HUES6 (cell line): ENCODE measurements at regions not wholly inside any gene's neighbourhood (a gene's known extent, or its start where the extent isn't known, plus 50 kb on each side); places are given as distances from the start of the nearest gene placed in this dataset.

Source experiments
- H3K27ac ChIP-seq: 2 replicates; pipeline ENCODE4 v1.7.0; 2013; ENCODE audit warnings: low read depth, mild to moderate bottlenecking, low read length, inconsistent platforms
- H3K27me3 ChIP-seq: 2 replicates; pipeline ENCODE4 v1.6.1; 2013; ENCODE audit warnings: low read length; ENCODE audit not compliant: control insufficient read depth, insufficient read depth
- H3K36me3 ChIP-seq: 2 replicates; pipeline ENCODE4 v1.6.1; 2013; ENCODE audit warnings: low read length; ENCODE audit not compliant: control insufficient read depth, insufficient read depth
- H3K4me1 ChIP-seq: 2 replicates; pipeline ENCODE4 v1.6.1; 2013; ENCODE audit warnings: low read length; ENCODE audit not compliant: control insufficient read depth, insufficient read depth
- H3K4me3 ChIP-seq: 2 replicates; pipeline ENCODE4 v1.5.1; 2013; ENCODE audit warnings: low read depth, low read length
- H3K9ac ChIP-seq: one replicate; pipeline ENCODE4 v1.6.1; 2013; ENCODE audit warnings: mild to moderate bottlenecking, low read length
- H3K9me3 ChIP-seq: 2 replicates; pipeline ENCODE4 v1.6.1; 2013; ENCODE audit warnings: low read depth, low read length; ENCODE audit not compliant: control insufficient read depth, insufficient read depth

DNA sequence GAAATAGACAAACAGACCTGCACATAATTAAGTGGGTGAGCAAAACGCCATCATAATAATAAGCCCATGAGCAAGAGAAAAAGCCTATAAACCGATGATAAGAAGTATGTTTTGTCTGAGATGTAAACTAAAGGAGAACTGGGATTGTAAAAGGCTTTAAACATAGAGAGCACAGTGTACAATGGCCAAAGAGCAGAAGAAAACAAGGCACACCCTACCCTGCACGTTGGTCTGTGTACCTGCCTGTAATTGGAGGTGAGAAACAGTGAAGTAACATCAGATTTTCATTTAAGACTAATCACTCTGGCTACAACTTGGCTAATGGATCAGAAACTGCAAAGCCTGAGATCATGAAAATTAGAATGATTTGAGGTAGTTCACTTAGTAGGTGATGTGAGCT lies 1094.7 kb upstream of the GYPC start:
- no peaks in the 10 kb centered on the region for H3K4me1 ChIP-seq
- no peaks in the 10 kb centered on the region for H3K36me3 ChIP-seq

DNA sequence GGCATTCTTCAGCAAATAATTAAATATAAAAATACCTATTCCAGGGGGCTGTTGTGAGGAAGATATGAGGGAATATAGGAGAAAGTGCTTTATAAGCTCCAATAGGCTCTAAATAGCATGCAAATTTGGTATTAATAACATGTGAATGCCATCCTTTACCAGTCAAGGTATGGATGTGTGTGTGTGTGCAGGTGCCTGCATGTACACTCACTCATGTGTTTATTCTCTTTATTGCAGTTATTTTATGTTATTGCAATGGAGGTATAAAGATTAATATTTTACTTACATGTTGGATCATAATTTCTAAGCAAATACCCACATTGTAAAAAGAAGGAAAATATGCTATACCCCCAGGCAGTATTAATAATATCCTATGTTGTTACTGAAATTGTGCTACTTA lies 1093.0 kb upstream of the GYPC start:
- no peak overlapping the region for H3K4me3 ChIP-seq
- H3K27ac ChIP-seq, result no peak overlapping the region
- H3K36me3 ChIP-seq, result no peaks in the 10 kb centered on the region
- no peaks in the 10 kb centered on the region for H3K9me3 ChIP-seq
- no peaks in the 10 kb centered on the region for H3K27me3 ChIP-seq
- H3K9ac ChIP-seq, result no peak overlapping the region
- H3K4me1 ChIP-seq, result no peaks in the 10 kb centered on the region

More for the DNA sequence above, 1094.7 kb upstream of the GYPC start:
- Histone ChIP-seq H3K9me3 (no peaks in the 10 kb centered on the region), H3K9ac (no peak overlapping the region), H3K27ac (no peak overlapping the region), H3K27me3 (no peaks in the 10 kb centered on the region), H3K4me3 (no peak overlapping the region)

DNA sequence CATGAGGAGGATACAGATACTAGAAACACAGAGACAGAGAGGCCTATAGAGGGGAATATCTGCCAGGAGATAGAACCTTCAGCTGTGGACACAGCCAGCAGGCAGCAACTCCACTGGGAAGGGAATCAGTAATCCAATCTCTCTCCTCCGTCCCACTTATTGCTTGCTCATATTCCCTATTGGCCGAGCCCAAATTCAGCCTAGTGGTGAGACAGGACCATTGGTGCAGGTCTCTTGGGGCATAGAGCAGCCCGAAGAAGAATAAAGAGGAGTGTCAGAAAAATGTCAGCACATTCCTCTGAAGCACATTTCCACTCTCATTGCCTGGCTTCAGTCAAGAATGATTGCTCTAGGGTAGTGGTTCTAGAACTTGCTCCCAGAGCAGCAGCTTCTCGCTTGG lies 1091.5 kb upstream of the GYPC start:
- Histone ChIP-seq H3K27ac (no peak overlapping the region), H3K27me3 (no peaks in the 10 kb centered on the region), H3K9me3 (no peaks in the 10 kb centered on the region), H3K4me1 (no peaks in the 10 kb centered on the region), H3K9ac (no peak overlapping the region), H3K4me3 (no peak overlapping the region), H3K36me3 (no peaks in the 10 kb centered on the region)

DNA sequence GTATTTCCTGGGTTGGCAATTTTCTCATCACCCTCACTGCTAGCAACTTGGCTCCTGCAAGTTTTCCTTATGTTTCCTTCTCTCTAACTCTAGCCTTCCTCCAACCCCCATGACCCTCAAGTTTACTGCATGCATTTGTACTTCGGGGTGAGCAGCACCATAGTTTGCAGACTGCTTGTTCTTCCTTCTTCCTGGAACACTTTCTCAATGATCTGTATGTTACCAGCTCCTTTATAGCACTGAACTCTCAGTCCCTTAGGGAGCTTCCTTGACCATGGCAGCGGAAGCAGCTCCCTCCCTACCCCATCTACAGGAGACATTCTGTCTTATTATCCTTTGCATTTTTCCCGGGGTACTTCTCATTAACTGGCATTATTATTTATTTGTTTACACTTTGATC lies 1089.5 kb upstream of the GYPC start:
- Histone ChIP-seq H3K27me3 (no peaks in the 10 kb centered on the region), H3K27ac (no peak overlapping the region), H3K4me3 (no peak overlapping the region), H3K9me3 (no peaks in the 10 kb centered on the region), H3K9ac (no peak overlapping the region), H3K36me3 (no peaks in the 10 kb centered on the region), H3K4me1 (no peaks in the 10 kb centered on the region)

DNA sequence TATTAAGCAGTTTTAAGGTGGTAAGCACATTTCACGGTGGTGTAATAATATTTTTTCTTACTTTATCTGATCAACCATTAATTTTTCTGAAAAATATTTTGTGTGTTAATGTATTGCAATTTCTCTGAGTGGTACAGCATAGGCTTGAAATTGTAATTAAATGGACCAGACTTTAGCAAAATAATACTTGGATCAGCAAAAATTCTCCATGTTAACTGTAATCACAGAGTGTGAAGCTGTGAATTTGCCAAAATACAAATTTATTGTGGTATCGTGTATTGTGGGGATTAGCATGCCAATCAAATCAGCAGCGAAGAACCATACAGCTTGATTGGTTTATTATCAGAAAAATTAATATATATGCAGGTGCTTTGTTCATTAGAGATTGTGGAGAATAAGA lies 1088.9 kb upstream of the GYPC start:
- H3K27me3 ChIP-seq, result no peaks in the 10 kb centered on the region
- no peaks in the 10 kb centered on the region for H3K9me3 ChIP-seq
- H3K4me3 ChIP-seq, result no peak overlapping the region
- H3K4me1 ChIP-seq, result no peaks in the 10 kb centered on the region
- no peak overlapping the region for H3K9ac ChIP-seq
- H3K27ac ChIP-seq, result no peak overlapping the region
- no peaks in the 10 kb centered on the region for H3K36me3 ChIP-seq

DNA sequence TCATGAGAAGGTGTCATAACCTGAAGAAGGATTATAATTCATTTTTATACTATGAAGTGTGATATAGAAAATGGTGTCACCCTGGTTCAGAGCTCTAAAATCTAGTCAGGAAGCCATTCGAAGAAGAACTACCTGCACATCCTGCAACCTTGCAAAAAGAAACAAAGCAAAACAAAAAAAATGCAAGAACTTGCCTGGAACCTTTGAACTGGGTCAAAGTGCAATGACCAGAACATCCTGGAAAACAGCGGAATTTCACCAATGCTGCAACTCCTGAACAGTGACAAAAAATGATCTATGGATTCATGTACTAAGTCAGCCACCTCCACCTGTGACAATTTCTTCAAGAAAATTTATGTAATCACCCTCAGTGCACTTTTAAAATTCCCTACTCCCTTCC lies 1083.3 kb upstream of the GYPC start:
- no peaks in the 10 kb centered on the region for H3K9me3 ChIP-seq
- H3K4me1 ChIP-seq, result no peaks in the 10 kb centered on the region
- no peak overlapping the region for H3K27ac ChIP-seq
- no peaks in the 10 kb centered on the region for H3K27me3 ChIP-seq
- no peak overlapping the region for H3K4me3 ChIP-seq
- H3K9ac ChIP-seq, result no peak overlapping the region
- no peaks in the 10 kb centered on the region for H3K36me3 ChIP-seq

DNA sequence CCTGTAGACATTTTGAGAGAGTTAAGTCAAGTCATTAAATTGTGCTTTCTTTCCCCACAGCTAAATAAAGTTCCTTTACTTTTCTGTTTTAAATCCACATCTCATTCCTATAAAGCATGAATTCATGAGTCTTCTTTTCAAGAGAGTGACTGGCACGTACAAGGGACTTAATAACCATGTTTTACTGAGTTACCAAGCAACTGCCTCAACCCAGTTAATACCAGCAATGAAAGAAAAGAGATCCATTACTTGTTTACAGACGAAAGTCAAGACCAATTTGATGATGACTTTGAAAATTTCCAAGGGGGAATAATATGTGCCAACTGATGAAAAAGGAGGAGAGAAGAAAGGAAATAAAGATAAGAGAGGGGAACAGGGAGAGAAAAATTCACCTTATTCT lies 1082.5 kb upstream of the GYPC start:
- no peaks in the 10 kb centered on the region for H3K36me3 ChIP-seq
- H3K27ac ChIP-seq, result no peak overlapping the region
- H3K9me3 ChIP-seq, result no peaks in the 10 kb centered on the region
- H3K4me3 ChIP-seq, result no peak overlapping the region
- no peaks in the 10 kb centered on the region for H3K4me1 ChIP-seq
- no peaks in the 10 kb centered on the region for H3K27me3 ChIP-seq
- no peak overlapping the region for H3K9ac ChIP-seq

DNA sequence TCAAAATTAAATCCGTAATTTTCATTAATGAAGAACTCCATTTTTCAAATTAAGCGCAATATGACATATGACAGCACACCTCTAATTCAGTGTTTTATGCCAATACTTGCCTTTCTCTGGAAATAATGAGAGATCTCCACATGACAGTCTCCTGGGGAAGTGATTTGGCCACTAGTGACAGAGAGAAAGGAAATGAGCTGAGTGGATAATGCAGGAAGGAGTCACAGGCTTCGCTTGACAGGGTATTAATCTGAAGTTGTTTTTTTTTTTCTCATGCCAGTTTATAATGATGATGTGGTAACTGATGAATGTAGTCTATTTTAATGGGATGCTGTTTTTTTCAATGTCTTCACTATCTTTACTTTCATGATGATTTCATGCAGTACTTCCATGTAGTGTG lies 1079.4 kb upstream of the GYPC start:
- Histone ChIP-seq H3K36me3 (no peaks in the 10 kb centered on the region), H3K27me3 (no peaks in the 10 kb centered on the region), H3K9me3 (no peaks in the 10 kb centered on the region), H3K4me3 (no peak overlapping the region), H3K4me1 (no peaks in the 10 kb centered on the region), H3K27ac (no peak overlapping the region), H3K9ac (no peak overlapping the region)

DNA sequence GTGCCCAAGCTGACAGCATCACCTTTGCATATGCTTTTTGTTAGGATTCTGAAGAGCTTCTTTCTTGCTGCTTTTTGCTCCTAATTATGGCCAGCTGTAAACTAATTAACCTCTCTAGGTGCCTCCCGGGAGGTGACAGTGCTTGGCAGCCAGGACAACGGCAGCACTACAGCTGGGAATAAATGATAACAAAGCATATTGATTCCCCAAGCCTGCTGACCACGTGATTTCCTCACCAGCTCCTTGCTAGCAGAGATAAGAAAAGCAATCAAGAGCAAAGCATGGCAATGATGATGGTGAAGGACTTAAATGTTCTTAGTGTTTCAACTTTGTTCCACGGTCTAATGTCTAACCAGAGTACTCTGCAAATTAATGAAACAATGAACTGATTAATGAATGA lies 1074.4 kb upstream of the GYPC start:
- no peaks in the 10 kb centered on the region for H3K36me3 ChIP-seq

DNA sequence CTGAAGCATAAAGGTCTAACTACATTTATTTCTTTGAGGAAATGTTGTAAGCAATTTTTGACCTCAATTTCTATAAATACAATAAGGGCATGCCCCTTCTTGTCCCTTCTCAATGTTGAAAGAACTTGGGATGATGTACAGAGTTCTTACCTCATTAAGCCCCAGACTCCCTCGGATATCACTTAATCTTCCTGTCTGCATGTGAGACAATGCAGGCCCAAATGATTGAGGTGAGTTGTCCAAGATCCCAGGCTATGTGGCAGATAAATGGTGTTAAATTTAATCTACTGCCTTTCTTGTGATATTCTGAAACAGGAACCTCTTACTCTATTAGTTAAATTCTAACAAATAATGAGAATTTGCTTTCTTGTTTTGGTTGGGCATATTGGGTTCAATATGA lies 1073.4 kb upstream of the GYPC start:
- no peaks in the 10 kb centered on the region; the same call in 1 of the 2 replicates for H3K4me1 ChIP-seq
- no peaks in the 10 kb centered on the region for H3K36me3 ChIP-seq
- H3K9ac ChIP-seq, result no peak overlapping the region
- no peaks in the 10 kb centered on the region for H3K27me3 ChIP-seq
- no peak overlapping the region for H3K4me3 ChIP-seq
- no peaks in the 10 kb centered on the region for H3K9me3 ChIP-seq
- H3K27ac ChIP-seq, result no peak overlapping the region

More for the DNA sequence above, 1074.4 kb upstream of the GYPC start:
- Histone ChIP-seq H3K27ac (no peak overlapping the region), H3K9me3 (no peaks in the 10 kb centered on the region), H3K27me3 (no peaks in the 10 kb centered on the region), H3K4me3 (no peak overlapping the region), H3K4me1 (no peaks in the 10 kb centered on the region; the same call in 1 of the 2 replicates), H3K9ac (no peak overlapping the region)

DNA sequence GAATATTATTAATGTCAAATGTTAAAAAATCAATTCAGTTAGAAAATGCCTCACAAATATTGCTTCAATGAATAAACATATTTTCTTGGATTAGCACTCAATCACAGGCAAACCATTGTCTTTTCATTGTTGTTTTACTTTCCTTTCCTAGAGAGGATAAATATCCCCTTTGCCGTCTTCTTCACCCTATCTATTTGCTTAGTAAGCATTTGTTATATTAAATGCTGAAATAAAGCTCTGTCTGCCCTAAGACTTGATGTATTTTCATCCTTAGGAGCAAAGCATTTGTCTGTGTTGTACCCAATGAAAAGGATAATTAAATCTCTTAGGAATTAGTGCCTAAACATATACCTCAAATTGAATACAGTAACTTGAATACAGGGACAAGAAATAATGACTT lies 1071.2 kb upstream of the GYPC start:
- Histone ChIP-seq H3K27me3 (no peaks in the 10 kb centered on the region), H3K4me1 (no peaks in the 10 kb centered on the region; the same call in 1 of the 2 replicates)

DNA sequence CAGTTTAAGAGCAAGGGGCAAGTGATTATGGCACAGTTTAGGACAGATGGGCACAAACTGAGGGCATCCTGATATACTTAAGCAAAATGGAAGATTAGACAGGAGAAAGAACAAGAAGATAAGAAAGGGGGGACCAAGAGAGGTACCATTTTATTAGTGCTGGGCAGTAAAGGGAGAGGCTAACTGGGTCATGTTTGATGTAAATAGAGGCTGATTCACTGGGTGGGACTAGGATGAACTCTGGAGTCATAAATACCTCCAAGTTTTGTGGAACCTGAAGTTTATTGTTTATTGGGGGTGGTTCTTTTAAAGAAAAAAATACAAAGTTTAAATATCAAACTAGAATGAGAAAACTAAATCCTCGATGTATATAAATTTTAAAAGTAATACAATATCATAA lies 1067.2 kb upstream of the GYPC start:
- Histone ChIP-seq H3K4me1 (peaks cover 8% of the 10 kb centered on the region; the same call in 1 of the 2 replicates), H3K27ac (no peak overlapping the region), H3K4me3 (no peak overlapping the region), H3K9ac (no peak overlapping the region), H3K36me3 (no peaks in the 10 kb centered on the region), H3K9me3 (peaks cover 3% of the 10 kb centered on the region; the same call in 1 of the 2 replicates), H3K27me3 (no peaks in the 10 kb centered on the region)

More for the DNA sequence above, 1071.2 kb upstream of the GYPC start:
- no peaks in the 10 kb centered on the region for H3K9me3 ChIP-seq
- H3K27ac ChIP-seq, result no peak overlapping the region
- no peak overlapping the region for H3K4me3 ChIP-seq
- no peaks in the 10 kb centered on the region for H3K36me3 ChIP-seq
- no peak overlapping the region for H3K9ac ChIP-seq
